Astrocyte of the cerebellum (primary cell): ENCODE measurements at regions not wholly inside any gene's neighbourhood (a gene's known extent, or its start where the extent isn't known, plus 50 kb on each side); places are given as distances from the start of the nearest gene placed in this dataset.

Experiments
- DNase-seq: peaks from one replicate; pipeline ENCODE4 v3.0.0-alpha.2; 2011; ENCODE audit warnings: low read depth
- H3K4me3 ChIP-seq: 2 replicates; pipeline ENCODE4 v1.5.1; 2011; ENCODE audit warnings: mild to moderate bottlenecking, low read depth, low read length, moderate library complexity
- in situ Hi-C: cut with HindIII; loops from 2 replicates; pipeline ENCODE4 v1.10.0; 2017; ENCODE audit warnings: low sequenced_read_pairs
- TF ChIP-seq, protein P1 (sequence below): IDR thresholded peaks from 2 replicates; pipeline ENCODE4 v1.5.1; 2012; ENCODE audit warnings: low read length, low read depth, moderate library complexity, mild to moderate bottlenecking; ENCODE audit errors: missing control alignments

DNA sequence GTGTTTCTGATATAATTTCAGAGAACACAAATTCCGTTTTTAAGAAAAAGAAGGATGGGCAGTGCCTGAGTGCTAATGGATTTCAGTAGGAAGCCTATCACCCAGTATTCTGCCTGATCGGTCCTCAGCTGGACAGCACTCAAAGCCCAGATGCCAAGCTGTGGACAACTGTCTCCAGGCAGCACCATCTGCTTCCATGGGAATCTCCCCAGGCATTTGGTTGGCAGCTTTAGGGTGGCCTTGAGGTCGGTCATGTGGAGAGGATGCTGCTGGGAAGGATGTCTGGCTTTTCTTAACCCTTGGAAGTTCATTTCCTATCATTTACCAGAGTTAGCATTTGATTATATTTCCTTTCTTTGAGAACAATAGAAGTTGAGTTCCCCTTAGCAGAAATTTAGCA lies 311.7 kb downstream of the TBC1D4 start:
- in situ Hi-C loops, result no loop called here
- TF ChIP-seq, protein P1, sequence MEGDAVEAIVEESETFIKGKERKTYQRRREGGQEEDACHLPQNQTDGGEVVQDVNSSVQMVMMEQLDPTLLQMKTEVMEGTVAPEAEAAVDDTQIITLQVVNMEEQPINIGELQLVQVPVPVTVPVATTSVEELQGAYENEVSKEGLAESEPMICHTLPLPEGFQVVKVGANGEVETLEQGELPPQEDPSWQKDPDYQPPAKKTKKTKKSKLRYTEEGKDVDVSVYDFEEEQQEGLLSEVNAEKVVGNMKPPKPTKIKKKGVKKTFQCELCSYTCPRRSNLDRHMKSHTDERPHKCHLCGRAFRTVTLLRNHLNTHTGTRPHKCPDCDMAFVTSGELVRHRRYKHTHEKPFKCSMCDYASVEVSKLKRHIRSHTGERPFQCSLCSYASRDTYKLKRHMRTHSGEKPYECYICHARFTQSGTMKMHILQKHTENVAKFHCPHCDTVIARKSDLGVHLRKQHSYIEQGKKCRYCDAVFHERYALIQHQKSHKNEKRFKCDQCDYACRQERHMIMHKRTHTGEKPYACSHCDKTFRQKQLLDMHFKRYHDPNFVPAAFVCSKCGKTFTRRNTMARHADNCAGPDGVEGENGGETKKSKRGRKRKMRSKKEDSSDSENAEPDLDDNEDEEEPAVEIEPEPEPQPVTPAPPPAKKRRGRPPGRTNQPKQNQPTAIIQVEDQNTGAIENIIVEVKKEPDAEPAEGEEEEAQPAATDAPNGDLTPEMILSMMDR, result no peak
- DNase-seq, result no peak
- no peak overlapping the region for H3K4me3 ChIP-seq

DNA sequence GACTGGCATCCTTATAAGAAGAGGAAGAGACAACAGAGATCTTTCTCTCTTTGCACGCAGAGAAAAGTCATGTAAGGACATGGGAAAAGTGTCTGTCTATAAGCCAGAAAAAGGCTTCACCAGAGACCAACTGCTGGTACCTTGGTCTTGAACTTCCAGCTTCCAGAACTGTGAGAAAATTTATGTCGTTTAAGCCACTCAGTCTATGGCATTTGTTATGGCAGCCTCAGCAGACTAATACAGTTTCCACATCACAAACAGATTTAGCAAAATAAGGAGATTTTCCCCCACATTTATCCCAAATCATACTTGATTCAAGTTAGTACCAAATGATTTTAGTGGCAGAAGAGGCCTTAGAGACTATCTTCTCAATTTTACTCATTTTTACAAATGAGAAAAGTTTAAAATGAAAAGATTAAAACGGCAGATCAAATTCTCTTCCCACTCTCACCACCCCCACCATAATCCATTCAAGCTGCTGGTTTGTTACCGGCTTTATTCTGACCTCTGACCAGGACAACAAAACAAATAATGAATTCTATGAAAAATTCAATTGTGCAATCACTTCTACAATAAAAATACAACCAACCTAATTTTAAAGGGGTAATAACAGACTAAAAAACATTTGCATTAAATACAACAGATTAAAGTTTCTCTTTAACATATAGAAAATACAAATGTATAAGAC lies 316.3 kb downstream of the TBC1D4 start:
- in situ Hi-C loops, result no loop called here
- DNase-seq, result no peak
- TF ChIP-seq, protein P1, result no peak

DNA sequence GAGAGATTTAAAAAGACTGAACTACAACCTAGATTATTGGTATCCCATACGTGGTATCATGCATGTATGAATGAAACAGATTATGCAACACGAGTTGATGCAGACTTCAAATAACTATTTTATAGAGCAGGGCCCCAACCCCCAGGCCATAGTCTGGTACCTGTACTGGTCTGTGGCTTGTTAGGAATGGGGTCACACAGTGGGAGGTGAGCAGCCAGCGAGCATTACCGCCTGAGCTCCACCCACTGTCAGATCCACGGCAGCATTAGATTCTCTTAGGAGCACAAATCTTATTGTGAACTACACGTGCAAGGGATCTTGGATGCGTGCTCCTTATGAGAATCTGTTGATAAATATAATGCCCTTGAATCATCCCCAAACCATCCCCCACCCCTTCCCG lies 320.2 kb downstream of the TBC1D4 start:
- in situ Hi-C loops, result no loop called here
- TF ChIP-seq, protein P1, result no peak
- DNase-seq, result no peak
- H3K4me3 ChIP-seq, result no peak overlapping the region

More for the DNA sequence above, 316.3 kb downstream of the TBC1D4 start:
- no peak overlapping the region for H3K4me3 ChIP-seq

DNA sequence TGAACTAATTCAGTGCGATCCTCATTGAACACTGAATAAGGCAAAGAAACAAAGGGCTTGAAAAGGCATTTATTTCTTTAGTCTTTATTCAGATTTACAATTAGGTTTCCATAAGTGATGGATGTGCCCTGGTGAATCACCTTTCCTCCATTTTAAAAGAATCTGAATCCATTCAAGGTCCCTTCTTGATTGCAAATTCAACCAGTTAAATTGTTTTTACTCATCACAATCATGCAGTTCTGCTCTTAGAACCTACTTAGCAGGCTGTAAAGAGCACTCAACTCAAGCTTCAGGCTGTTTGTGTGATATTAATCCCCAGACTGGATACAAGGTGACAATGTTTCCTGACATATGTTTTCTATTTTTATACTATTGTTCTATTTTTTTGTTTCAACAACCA lies 321.0 kb downstream of the TBC1D4 start:
- no peak overlapping the region for H3K4me3 ChIP-seq
- in situ Hi-C loops, result no loop called here
- no peak for DNase-seq
- TF ChIP-seq, protein P1, result no peak

DNA sequence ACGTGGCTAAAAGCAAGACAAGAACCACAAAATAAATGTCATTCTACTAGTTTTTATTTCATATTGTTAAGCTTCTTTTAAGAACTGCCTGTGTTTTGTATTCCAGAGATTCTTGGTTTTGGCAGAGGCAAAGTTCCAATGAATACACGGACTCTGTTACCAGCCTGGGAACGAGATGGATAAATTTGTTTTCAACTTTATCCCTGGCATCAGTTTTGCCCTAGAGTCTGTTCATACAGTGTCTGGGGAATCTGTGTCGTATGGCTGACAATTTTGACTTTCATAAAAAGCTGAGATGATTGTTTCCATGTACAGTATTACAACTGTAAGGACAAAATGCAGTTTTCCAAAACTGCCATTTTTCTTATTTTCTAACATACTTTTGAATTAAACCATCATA lies 327.6 kb downstream of the TBC1D4 start:
- TF ChIP-seq, protein P1, result no peak
- DNase-seq, result no peak
- H3K4me3 ChIP-seq, result no peak overlapping the region
- in situ Hi-C loops, result no loop called here

DNA sequence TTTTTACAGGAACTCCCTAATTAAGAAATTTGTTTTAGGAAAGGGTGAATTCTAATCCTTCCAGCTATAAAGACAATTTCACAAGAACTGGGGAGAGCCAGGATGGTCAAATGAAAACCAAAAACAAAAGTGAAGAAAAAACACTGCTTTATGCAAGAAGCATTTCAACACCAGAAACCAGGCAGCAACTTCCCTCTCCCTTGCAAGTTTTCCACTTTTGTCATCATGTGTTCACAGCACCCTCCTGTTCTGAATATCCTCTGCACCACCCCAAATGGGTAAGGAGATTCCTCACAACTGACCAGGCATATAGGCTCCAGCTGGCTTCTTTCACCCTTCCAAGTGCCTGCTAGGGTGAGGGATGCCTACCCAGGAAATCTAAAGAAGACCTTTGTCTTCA lies 328.1 kb downstream of the TBC1D4 start:
- DNase-seq, result no peak
- TF ChIP-seq, protein P1, result no peak
- H3K4me3 ChIP-seq, result no peak overlapping the region
- in situ Hi-C loops, result no loop called here

DNA sequence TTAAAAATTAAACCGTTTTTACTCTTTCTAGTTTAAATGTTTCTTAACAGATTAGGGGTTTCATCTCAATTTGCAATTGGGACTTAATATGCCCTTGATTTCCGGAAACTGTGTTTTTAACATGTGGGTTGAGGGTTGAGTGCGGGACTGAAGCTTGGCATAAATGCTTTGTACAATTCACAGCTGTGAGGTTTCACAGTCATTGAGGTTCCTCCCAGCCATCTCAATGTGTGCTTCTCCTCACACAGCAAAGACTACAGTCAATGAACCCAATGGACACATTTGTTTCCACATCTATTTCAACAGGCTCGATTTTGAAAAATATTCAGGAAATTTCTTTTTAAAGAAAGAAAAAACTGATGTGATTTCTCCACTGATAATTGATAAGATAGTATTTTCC lies 328.6 kb downstream of the TBC1D4 start:
- in situ Hi-C loops, result no loop called here
- no peak overlapping the region for H3K4me3 ChIP-seq
- no peak for DNase-seq
- TF ChIP-seq, protein P1, result no peak
